Heart right ventricle (tissue), 16 donors: ENCODE measurements at regions not wholly inside any gene's neighbourhood (a gene's known extent, or its start where the extent isn't known, plus 50 kb on each side); places are given as distances from the start of the nearest gene placed in this dataset.

Source experiments
- ATAC-seq, 8 donors: fragments of 200-7000 bp; cut with Tn5 transposase; one replicate each; pipeline ENCODE4 v1.9.1; 2020; ENCODE audit warnings: mild to moderate bottlenecking in 8 of 8, moderate library complexity in 8 of 8, moderate number of reproducible peaks in 1 of 8
- DNase-seq, 2 donors: peaks; one replicate each; pipeline ENCODE4 v3.0.0-alpha.2; 2020
- H3K27ac ChIP-seq, 10 donors: fragments of 200-600 bp; sonication (generic) in 2 of 10; one replicate each; pipeline versions ENCODE4 v1.5.0 to v1.8.0; 2020 to 2022; ENCODE audit warnings: mild to moderate bottlenecking in 3 of 10
- H3K27me3 ChIP-seq, 7 donors: fragments of 200-600 bp; one replicate each; pipeline ENCODE4 v1.8.0; 2021 to 2022; ENCODE audit warnings: mild to moderate bottlenecking in 2 of 7
- H3K36me3 ChIP-seq, 9 donors: fragments of 200-600 bp; sonication (generic) in 1 of 9; one replicate each; pipeline versions ENCODE4 v1.5.0 to v1.8.0; 2020 to 2022; ENCODE audit warnings: mild to moderate bottlenecking in 2 of 9
- H3K4me1 ChIP-seq, 9 donors: fragments of 200-600 bp; sonication (generic) in 1 of 9; one replicate each; pipeline versions ENCODE4 v1.5.0 to v1.8.0; 2020 to 2022; ENCODE audit warnings: mild to moderate bottlenecking in 4 of 9
- H3K4me3 ChIP-seq, 10 donors: fragments of 200-600 bp; sonication (generic) in 2 of 10; one replicate each; pipeline versions ENCODE4 v1.5.0 to v1.8.0; 2020 to 2022; ENCODE audit warnings: mild to moderate bottlenecking in 7 of 10, moderate library complexity in 2 of 10
- H3K9me3 ChIP-seq, 11 donors: fragments of 200-600 bp in 10 of 11; sonication (generic) in 2 of 11; one replicate each; pipeline versions ENCODE4 v1.5.0 to v1.8.0; 2013 to 2022; ENCODE audit warnings: mild to moderate bottlenecking in 2 of 11, control low read depth in 1 of 11, moderate library complexity in 1 of 11
- CTCF ChIP-seq, 9 donors: fragments of 200-600 bp; sonication (generic) in 2 of 9; IDR thresholded peaks; one replicate each; pipeline versions ENCODE4 v1.5.0 to v1.8.0; 2021 to 2022; ENCODE audit warnings: antibody characterized with exemption in 9 of 9, mild to moderate bottlenecking in 5 of 9, moderate library complexity in 1 of 9
- WGBS, 2 donors: extraction: QIAGEN DNeasy Blood & Tissue Kit; methylation state at CpG; one replicate each; pipeline ENCODE4 v1.1.7; 2013; ENCODE audit warnings: inconsistent platforms in 1 of 2; 5-methylcytosine and 5-hydroxymethylcytosine counted together
- intact Hi-C, 10 donors: fragments of 100-400 bp; cut with DNase I; formaldehyde crosslinking; loops; one replicate each; pipeline versions ENCODE4 v1.11.1 to v1.14.2; 2022
- donor health status: Arrhythmogenic right ventricular cardiomyopathy.
- donor health status: ischemic (EF 13 %, LVEDD 7.1; RV severe dilation, severe dysfunction).
- donor health status: healthy with polysubstance abuse.
- donor health status: DM: no; HTN: yes; CAD: no.
- donor health status: DM: no; HTN: no; CAD: no.
- donor health status: ischemic (EF 25% LVEDD 6.9; RV normal size, moderate dysfunction).
- donor health status: ischemic (EF 25% LVEDD 5.7; RV mildly dilated, moderate dysfunction).
- donor health status: healthy.
- donor health status: DM: yes; HTN: yes; CAD: no.
- donor health status: Ischemic cardiomyopathy.
- donor health status: ischemic (EF 35%, LVEDD 5.7; RV mildly dilated, moderate dysfunction).
- donor health status: nonischemic (EF 11% LVEDD 7.7; RV severe dilation, severe dysfunction).
- donor health status: DM: yes; HTN: yes; CAD: no.
- donor health status: PGD.
- donor health status: ischemic (EF 29% LVEDD 5.4; RV normal size, mild dysfunction).
- donor health status: nonischemic (EF 23%, LVEDD 6.1; RV moderate dilation, normal function).

GRCh38 chr2:136448432-136448831, 316.9 kb upstream of the THSD7B start:
- intact Hi-C loops, result no loop called here
- peaks cover 0 to 29% (median 4%) of the 10 kb centered on the region in 7 donors for H3K27me3 ChIP-seq
- WGBS, 2 donors, result 55 to 57% methylated on average over 1 of the region's 1 CpG
- H3K4me3 ChIP-seq, result no peak overlapping the region
- no peaks in the 10 kb centered on the region for H3K36me3 ChIP-seq
- no peak overlapping the region for H3K27ac ChIP-seq
- ATAC-seq, result no peak
- H3K9me3 ChIP-seq, result no peaks in the 10 kb centered on the region
- no peak for TF ChIP-seq CTCF (IDR thresholded peaks at IDR 0.05)
- H3K4me1 ChIP-seq, result no peaks in the 10 kb centered on the region
- no peak for DNase-seq

GRCh38 chr2:136444323-136444722, 321.0 kb upstream of the THSD7B start:
- Histone ChIP-seq H3K27me3 (peaks cover 0 to 12% (median 1%) of the 10 kb centered on the region in 7 donors), H3K9me3 (no peaks in the 10 kb centered on the region), H3K4me3 (no peak overlapping the region), H3K4me1 (no peaks in the 10 kb centered on the region), H3K27ac (no peak overlapping the region), H3K36me3 (no peaks in the 10 kb centered on the region)
- intact Hi-C loops, result no loop called here
- ATAC-seq (no peak), DNase-seq (no peak)
- WGBS, 2 donors, result 79 to 81% methylated on average over 7 of the region's 7 CpGs
- TF ChIP-seq CTCF (IDR thresholded peaks at IDR 0.05), result no peak

GRCh38 chr2:136443661-136444060, 321.7 kb upstream of the THSD7B start:
- Histone ChIP-seq H3K4me1 (no peaks in the 10 kb centered on the region), H3K4me3 (no peak overlapping the region), H3K9me3 (no peaks in the 10 kb centered on the region), H3K27me3 (peaks cover 0 to 7% (median 5%) of the 10 kb centered on the region in 7 donors), H3K36me3 (no peaks in the 10 kb centered on the region), H3K27ac (no peak overlapping the region)
- intact Hi-C loops, result no loop called here
- TF ChIP-seq CTCF (IDR thresholded peaks at IDR 0.05), result no peak
- no peak for ATAC-seq
- no peak for DNase-seq
- 61 to 65% methylated on average over 2 of the region's 2 CpGs for WGBS, 2 donors

- 74 to 77% methylated on average over 9 of the region's 9 CpGs for WGBS, 2 donors
- no peak for DNase-seq
- intact Hi-C loops, result no loop called here
- Histone ChIP-seq H3K4me3 (no peak overlapping the region), H3K27ac (no peak overlapping the region), H3K4me1 (no peaks in the 10 kb centered on the region), H3K36me3 (no peaks in the 10 kb centered on the region), H3K9me3 (no peaks in the 10 kb centered on the region), H3K27me3 (peaks cover 0 to 13% (median 3%) of the 10 kb centered on the region in 7 donors)
- no peak for TF ChIP-seq CTCF (IDR thresholded peaks at IDR 0.05)
- no peak for ATAC-seq
Observed at GRCh38 chr2:136441979-136442714, 323.2 kb upstream of the THSD7B start.
